HCT116 (cell line): ENCODE measurements at regions not wholly inside any gene's neighbourhood (a gene's known extent, or its start where the extent isn't known, plus 50 kb on each side); places are given as distances from the start of the nearest gene placed in this dataset.

Source experiments
- ATAC-seq: fragments of 200-7000 bp; cut with Tn5 transposase; 2 replicates; pipeline ENCODE4 v1.9.1; 2020; ENCODE audit warnings: mild to moderate bottlenecking, moderate library complexity
- BruUV-seq: library from RNA; stranded (reverse); fragments of 400-500 nt; replicated peaks from 2 replicates; lab custom pipeline; 2021; lab: Mats Ljungman, UMichigan
- CTCF ChIA-PET: fragments of 300-600 bp; sonication (Branson Sonifier 250); formaldehyde crosslinking; loops from one replicate; lab custom pipeline; 2021; ENCODE audit warnings: antibody characterized with exemption; lab: Charles Lee
- POLR2A ChIA-PET: fragments of 300-600, 350-600 bp; sonication (Branson Sonifier 250); formaldehyde crosslinking; loops from one replicate; lab custom pipeline; 2021; ENCODE audit warnings: antibody characterized with exemption; lab: Charles Lee
- RAD21 ChIA-PET, 2 experiments: fragments of 300-600 bp; sonication (Branson Sonifier 250); formaldehyde crosslinking; loops; one replicate each; lab custom pipeline; 2023; ENCODE audit warnings: low total read pairs in 2 of 2; ENCODE audit not compliant: uncharacterized antibody in 2 of 2, unreplicated experiment in 2 of 2, low non-redundant PET in 1 of 2; lab: Charles Lee
- DNase-seq: peaks from one replicate; pipeline ENCODE4 v3.0.0-alpha.2; 2010; ENCODE audit warnings: low read depth, low spot score
- H2AFZ ChIP-seq: fragments of 200-600 bp; shearing (Covaris generic), sonication (generic); 2 replicates; pipeline ENCODE4 v1.6.1; 2017; ENCODE audit warnings: low read depth, mixed run types, mixed read lengths, antibody characterized with exemption, low read length; ENCODE audit not compliant: poor library complexity, severe bottlenecking
- H3K27ac ChIP-seq: 2 replicates; pipeline ENCODE4 v1.5.1; 2012; ENCODE audit warnings: low read depth, low read length
- H3K27me3 ChIP-seq: fragments of 200-600 bp; sonication (generic); 2 replicates; pipeline ENCODE4 v1.6.1; 2016; ENCODE audit warnings: mixed run types, low read length, mixed read lengths; ENCODE audit not compliant: insufficient read depth
- H3K36me3 ChIP-seq, 2 experiments: fragments of 200-500 bp in 1 of 2; fragments of 200-600 bp in 1 of 2; sonication (Bioruptor generic) in 1 of 2; sonication (generic) in 1 of 2; 2 replicates each; pipeline versions ENCODE4 v1.5.1 to v1.6.1; 2014 to 2016; ENCODE audit warnings: low read length in 2 of 2, inconsistent platforms in 1 of 2, mixed read lengths in 1 of 2, mixed run types in 1 of 2; ENCODE audit not compliant: insufficient read depth in 2 of 2, control insufficient read depth in 1 of 2
- H3K4me1 ChIP-seq, 2 experiments: fragments of 200-600 bp in 1 of 2; sonication (generic) in 1 of 2; 2 replicates each; pipeline versions ENCODE4 v1.5.1 to v1.6.1; 2012 to 2017; ENCODE audit warnings: low read length in 2 of 2, inconsistent platforms in 1 of 2, mild to moderate bottlenecking in 1 of 2, mixed read lengths in 1 of 2, mixed run types in 1 of 2, moderate library complexity in 1 of 2; ENCODE audit not compliant: insufficient read depth in 2 of 2, control insufficient read depth in 1 of 2
- H3K4me2 ChIP-seq: fragments of 200-600 bp; sonication (generic); 2 replicates; pipeline ENCODE4 v1.6.1; 2017; ENCODE audit warnings: mixed run types, low read length, mixed read lengths
- H3K4me3 ChIP-seq, 2 experiments: fragments of 200-600 bp in 1 of 2; sonication (generic) in 1 of 2; replicated peaks in 1 of 2; 2 replicates each; pipeline ENCODE4 v1.5.1; 2011 to 2016; ENCODE audit warnings: low read length in 2 of 2, control low read depth in 1 of 2, low read depth in 1 of 2, mild to moderate bottlenecking in 1 of 2, mixed read lengths in 1 of 2, mixed run types in 1 of 2
- H3K79me2 ChIP-seq: fragments of 200-600 bp; sonication (generic); 2 replicates; pipeline ENCODE4 v1.6.1; 2017; ENCODE audit warnings: mild to moderate bottlenecking, mixed run types, low read length, moderate library complexity, mixed read lengths; ENCODE audit not compliant: insufficient read depth
- H3K9ac ChIP-seq: fragments of 200-600 bp; sonication (generic); 2 replicates; pipeline ENCODE4 v1.6.1; 2016; ENCODE audit warnings: low read length, mixed read lengths
- H3K9me2 ChIP-seq: fragments of 200-600 bp; sonication (generic), shearing (Covaris generic); 2 replicates; pipeline ENCODE4 v1.6.1; 2017; ENCODE audit warnings: mixed run types, mild to moderate bottlenecking, moderate library complexity; ENCODE audit not compliant: insufficient read depth
- H3K9me3 ChIP-seq, 2 experiments: fragments of 200-500 bp in 1 of 2; fragments of 200-600 bp in 1 of 2; sonication (Bioruptor generic) in 1 of 2; sonication (generic) in 1 of 2; 2 replicates each; pipeline ENCODE4 v1.6.1; 2014 to 2017; ENCODE audit warnings: low read length in 2 of 2, mixed read lengths in 2 of 2, inconsistent platforms in 1 of 2, low read depth in 1 of 2, mild to moderate bottlenecking in 1 of 2, mixed run types in 1 of 2, moderate library complexity in 1 of 2; ENCODE audit not compliant: control insufficient read depth in 1 of 2, insufficient read depth in 1 of 2
- H4K20me1 ChIP-seq: fragments of 200-600 bp; sonication (generic), shearing (Covaris generic); 2 replicates; pipeline ENCODE4 v1.6.1; 2017; ENCODE audit warnings: mixed run types, mild to moderate bottlenecking, moderate library complexity; ENCODE audit not compliant: insufficient read depth
- CBX3 ChIP-seq: IDR thresholded peaks from 2 replicates; pipeline ENCODE4 v1.6.1; 2012; ENCODE audit warnings: low read depth
- CTCF ChIP-seq, 3 experiments: fragments of 200-600 bp in 1 of 3; sonication (generic) in 1 of 3; IDR thresholded peaks in 2 of 3; conservative IDR thresholded peaks in 1 of 3; 2 replicates each; pipeline ENCODE4 v1.5.1; 2012 to 2017; ENCODE audit warnings: low read depth in 2 of 3, low read length in 2 of 3, antibody characterized with exemption in 1 of 3, borderline replicate concordance in 1 of 3, control low read depth in 1 of 3, mild to moderate bottlenecking in 1 of 3, mixed read lengths in 1 of 3, mixed run types in 1 of 3, moderate library complexity in 1 of 3; ENCODE audit not compliant: insufficient read depth in 1 of 3
- EZH2phosphoT487 ChIP-seq: fragments of 200-600 bp; IDR thresholded peaks from 2 replicates; pipeline ENCODE4 v1.6.1; 2018; ENCODE audit warnings: antibody characterized with exemption, borderline replicate concordance
- FOSL1 ChIP-seq: IDR thresholded peaks from 2 replicates; pipeline ENCODE4 v1.6.1; 2012; ENCODE audit warnings: low read depth
- JUND ChIP-seq: IDR thresholded peaks from 2 replicates; pipeline ENCODE4 v1.6.1; 2012
- POLR2A ChIP-seq: IDR thresholded peaks from 2 replicates; pipeline ENCODE4 v1.7.0; 2011; ENCODE audit warnings: borderline replicate concordance; ENCODE audit not compliant: insufficient read depth, insufficient read length; ENCODE audit errors: extremely low read depth
- POLR2AphosphoS5 ChIP-seq: IDR thresholded peaks from 2 replicates; pipeline ENCODE4 v1.6.1; 2011; ENCODE audit warnings: mild to moderate bottlenecking, low read depth, low read length, moderate library complexity
- RAD21 ChIP-seq: IDR thresholded peaks from 2 replicates; pipeline ENCODE4 v1.6.1; 2012; ENCODE audit warnings: low read depth, mild to moderate bottlenecking
- REST ChIP-seq: IDR thresholded peaks from 2 replicates; pipeline ENCODE4 v1.6.1; 2012; ENCODE audit warnings: low read depth
- SIN3A ChIP-seq: IDR thresholded peaks from 2 replicates; pipeline ENCODE4 v1.6.1; 2012; ENCODE audit warnings: low read depth
- SP1 ChIP-seq: IDR thresholded peaks from 2 replicates; pipeline ENCODE4 v1.6.1; 2012; ENCODE audit warnings: low read depth
- SRF ChIP-seq: IDR thresholded peaks from 2 replicates; pipeline ENCODE4 v1.6.1; 2012; ENCODE audit warnings: low read depth
- ZFX ChIP-seq: fragments of 450-650 bp; IDR thresholded peaks from 2 replicates; pipeline ENCODE4 v1.6.1; 2017
- intact Hi-C: fragments of 100-400 bp; cut with micrococcal nuclease; formaldehyde crosslinking; loops from 2 replicates; pipeline ENCODE4 v1.10.0; 2022

- ATAC-seq: no peak
- POLR2A ChIA-PET: no interaction called here
- TF ChIP-seq SRF (no peak), POLR2AphosphoS5 (no peak), EZH2phosphoT487 (no peak), SIN3A (no peak), REST (no peak)
- no TSS peak for BruUV-seq
- H3K27me3 ChIP-seq: no peaks in the 10 kb centered on the region
- no peaks in the 10 kb centered on the region for H3K4me1 ChIP-seq
- no peak overlapping the region for H2AFZ ChIP-seq
- H3K4me3 ChIP-seq: no peak overlapping the region
- no peak overlapping the region for H3K9ac ChIP-seq
- no peaks in the 10 kb centered on the region for H3K79me2 ChIP-seq
- intact Hi-C loops: no loop called here
- H3K9me2 ChIP-seq: no peaks in the 10 kb centered on the region
- RAD21 ChIA-PET: no interaction called here
- no peak overlapping the region for H3K27ac ChIP-seq
- H3K9me3 ChIP-seq: no peaks in the 10 kb centered on the region
- H4K20me1 ChIP-seq: no peaks in the 10 kb centered on the region
- no peak overlapping the region for H3K4me2 ChIP-seq
- DNase-seq: no peak
- CTCF ChIA-PET: no interaction called here
- no peaks in the 10 kb centered on the region for H3K36me3 ChIP-seq
Measured at GRCh38 chr9:15372455-15372854, 50.2 kb upstream of the SNAPC3 start.

- no peaks in the 10 kb centered on the region for H3K36me3 ChIP-seq
- ATAC-seq (no peak), DNase-seq (no peak)
- H3K9me3 ChIP-seq: no peaks in the 10 kb centered on the region
- no TSS peak for BruUV-seq
- intact Hi-C loops: no loop called here
- H3K9me2 ChIP-seq: no peaks in the 10 kb centered on the region
- no peak overlapping the region for H3K4me2 ChIP-seq
- ChIA-PET POLR2A (no interaction called here), RAD21 (no interaction called here), CTCF (no interaction called here)
- H3K9ac ChIP-seq: no peak overlapping the region
- H3K27ac ChIP-seq: no peak overlapping the region
- H3K27me3 ChIP-seq: no peaks in the 10 kb centered on the region
- no peaks in the 10 kb centered on the region for H4K20me1 ChIP-seq
- H3K4me1 ChIP-seq: no peaks in the 10 kb centered on the region
- no peaks in the 10 kb centered on the region for H3K79me2 ChIP-seq
- no peak overlapping the region for H2AFZ ChIP-seq
- no peak overlapping the region for H3K4me3 ChIP-seq
- TF ChIP-seq ZFX (no peak), CTCF (IDR thresholded peaks at IDR 0.05 in 2 of 3, conservative IDR thresholded peaks at IDR 0.05 in 1 of 3; ENCODE audit: borderline replicate concordance in 1 of 3, insufficient read depth in 1 of 3, low read depth in 2 of 3, low read length in 2 of 3) (no peak), POLR2AphosphoS5 (no peak), JUND (no peak), RAD21 (no peak), POLR2A (no peak), EZH2phosphoT487 (no peak), CBX3 (no peak), FOSL1 (no peak), SP1 (no peak), REST (no peak)
Measured at GRCh38 chr9:15371448-15371845, 51.2 kb upstream of the SNAPC3 start.
